ENCODE measurements at regions not wholly inside any gene's neighbourhood (a gene's known extent, or its start where the extent isn't known, plus 50 kb on each side); places are given as distances from the start of the nearest gene placed in this dataset.
"Not testable (repeated sequence)": the region's sequence is repeated elsewhere in the genome, so short reads cannot be mapped to it uniquely, and the experiment has no call there.

DNA sequence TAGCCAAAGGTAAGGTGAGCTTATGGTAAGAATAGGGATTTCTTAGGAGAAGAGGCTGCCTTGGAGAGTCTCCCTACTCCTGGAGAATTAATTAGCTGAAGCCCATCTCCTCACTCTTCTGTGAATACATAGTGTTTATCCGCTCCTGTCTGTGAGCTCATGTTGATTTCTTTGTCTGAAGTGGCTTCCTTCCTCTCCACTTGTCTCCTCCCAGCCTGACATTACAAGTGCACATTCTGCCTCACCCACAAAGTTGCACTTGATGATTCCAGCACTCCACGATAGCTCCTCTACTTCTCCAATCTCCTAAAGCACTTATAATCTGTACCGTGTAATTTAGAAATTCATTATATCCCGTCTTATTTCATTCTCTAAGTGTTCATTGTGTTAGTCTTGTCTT is 287.2 kb downstream of the QKI start:
- WGBS, 2 experiments (ENCODE audit: low coverage in 1 of 2, low lambda C conversion rate in 2 of 2, missing lambda C conversion rate in 2 of 2): 56 to 60% methylated on average over 4 of the region's 4 CpGs
- Histone ChIP-seq H3K79me2 (ENCODE audit: insufficient read depth) (no peaks in the 10 kb centered on the region), H2AFZ (no peak overlapping the region), H4K20me1 (ENCODE audit: insufficient read depth) (no peaks in the 10 kb centered on the region), H3K4me1 (ENCODE audit: insufficient read depth) (no peaks in the 10 kb centered on the region), H3K9ac (no peak overlapping the region), H3K9me2 (ENCODE audit: insufficient read depth) (no peaks in the 10 kb centered on the region), H3K4me3 (no peak overlapping the region), H3K27me3 (replicated peaks; ENCODE audit: insufficient read depth) (no peaks in the 10 kb centered on the region; the same call in 1 of the 2 replicates), H3F3A (ENCODE audit: insufficient read depth) (no peaks in the 10 kb centered on the region), H3K9me3 (ENCODE audit: low read depth) (no peaks in the 10 kb centered on the region), H3K4me2 (ENCODE audit: unreplicated experiment) (no peak overlapping the region), H3K27ac (no peak overlapping the region), H3K36me3 (ENCODE audit: low read depth) (no peaks in the 10 kb centered on the region)
- in situ Hi-C loops (cut with MboI): no loop called here
- DNase-seq: no peak
- TF ChIP-seq EZH2 (IDR thresholded peaks at IDR 0.05; ENCODE audit: insufficient read depth, poor library complexity, severe bottlenecking) (no peak), EZH2phosphoT487 (IDR thresholded peaks at IDR 0.05; ENCODE audit: insufficient read depth, low read depth) (no peak)

DNA sequence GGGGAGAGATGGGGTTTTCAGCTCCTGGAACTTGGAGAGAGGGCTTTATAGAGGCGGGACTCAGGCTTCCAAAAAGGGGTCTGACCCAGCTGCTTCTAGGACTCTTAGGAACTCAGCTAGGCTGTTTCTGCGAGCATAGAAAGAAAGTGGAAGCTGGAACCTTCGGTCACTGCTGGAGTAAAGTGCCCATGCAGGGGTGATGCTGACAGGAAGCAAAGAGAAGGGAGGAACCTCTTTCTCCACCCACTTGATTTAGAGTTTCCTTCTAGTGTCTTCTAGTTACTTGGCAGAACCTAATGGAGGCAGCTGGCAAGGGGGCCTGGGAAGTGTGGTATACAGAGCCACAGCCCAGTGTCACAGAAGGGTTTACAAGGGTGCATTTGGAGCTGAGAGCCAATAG is 283.6 kb downstream of the QKI start:
- in situ Hi-C loops (cut with MboI): no loop called here
- H3F3A ChIP-seq (ENCODE audit: insufficient read depth): no peaks in the 10 kb centered on the region
- no peak overlapping the region for H3K4me3 ChIP-seq
- no peak overlapping the region for H2AFZ ChIP-seq
- DNase-seq: no peak
- no peaks in the 10 kb centered on the region for H3K9me3 ChIP-seq (ENCODE audit: low read depth)
- TF ChIP-seq EZH2 (IDR thresholded peaks at IDR 0.05; ENCODE audit: insufficient read depth, poor library complexity, severe bottlenecking) (no peak), EZH2phosphoT487 (IDR thresholded peaks at IDR 0.05; ENCODE audit: insufficient read depth, low read depth) (no peak)
- H3K79me2 ChIP-seq (ENCODE audit: insufficient read depth): no peaks in the 10 kb centered on the region
- WGBS, 2 experiments (ENCODE audit: low coverage in 1 of 2, low lambda C conversion rate in 2 of 2, missing lambda C conversion rate in 2 of 2): 33 to 35% methylated on average over 3 of the region's 3 CpGs
- no peaks in the 10 kb centered on the region for H4K20me1 ChIP-seq (ENCODE audit: insufficient read depth)
- H3K9me2 ChIP-seq (ENCODE audit: insufficient read depth): no peaks in the 10 kb centered on the region
- H3K27ac ChIP-seq: no peak overlapping the region
- H3K4me2 ChIP-seq (ENCODE audit: unreplicated experiment): no peak overlapping the region
- H3K9ac ChIP-seq: no peak overlapping the region
- H3K36me3 ChIP-seq (ENCODE audit: low read depth): no peaks in the 10 kb centered on the region
- H3K27me3 ChIP-seq (replicated peaks; ENCODE audit: insufficient read depth): no peaks in the 10 kb centered on the region
- H3K4me1 ChIP-seq (ENCODE audit: insufficient read depth): no peaks in the 10 kb centered on the region

DNA sequence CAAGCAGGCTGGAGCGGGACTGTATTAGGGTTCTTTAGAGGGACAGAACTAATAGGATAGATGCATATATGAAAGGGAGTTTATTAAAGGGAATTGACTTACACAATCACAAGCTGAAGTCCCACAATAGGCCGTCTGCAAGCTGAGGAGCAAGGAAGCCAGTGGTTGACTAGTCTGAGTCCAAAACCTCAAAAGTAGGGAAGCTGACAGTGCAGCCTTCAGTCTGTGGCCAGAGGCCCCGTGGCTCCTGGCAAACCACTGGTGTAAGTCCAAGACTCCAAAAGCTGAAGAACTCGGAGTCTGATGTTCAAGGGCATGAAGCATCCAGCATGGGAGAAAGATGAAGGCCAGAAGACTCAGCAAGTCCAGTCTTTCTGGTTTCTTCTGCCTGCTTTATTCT is 281.8 kb downstream of the QKI start:
- H3K27me3 ChIP-seq (replicated peaks; ENCODE audit: insufficient read depth); H3F3A ChIP-seq (ENCODE audit: insufficient read depth); H3K4me2 ChIP-seq (ENCODE audit: unreplicated experiment); in situ Hi-C loops (cut with MboI); H3K9ac ChIP-seq; H3K79me2 ChIP-seq (ENCODE audit: insufficient read depth); DNase-seq; H3K9me2 ChIP-seq (ENCODE audit: insufficient read depth); H3K27ac ChIP-seq; H4K20me1 ChIP-seq (ENCODE audit: insufficient read depth); H3K4me3 ChIP-seq; H3K4me1 ChIP-seq (ENCODE audit: insufficient read depth); H2AFZ ChIP-seq; H3K36me3 ChIP-seq (ENCODE audit: low read depth); H3K9me3 ChIP-seq (ENCODE audit: low read depth): not testable (repeated sequence)
- 31 to 32% methylated on average over 4 of the region's 4 CpGs for WGBS, 2 experiments (ENCODE audit: low coverage in 1 of 2, low lambda C conversion rate in 2 of 2, missing lambda C conversion rate in 2 of 2)

DNA sequence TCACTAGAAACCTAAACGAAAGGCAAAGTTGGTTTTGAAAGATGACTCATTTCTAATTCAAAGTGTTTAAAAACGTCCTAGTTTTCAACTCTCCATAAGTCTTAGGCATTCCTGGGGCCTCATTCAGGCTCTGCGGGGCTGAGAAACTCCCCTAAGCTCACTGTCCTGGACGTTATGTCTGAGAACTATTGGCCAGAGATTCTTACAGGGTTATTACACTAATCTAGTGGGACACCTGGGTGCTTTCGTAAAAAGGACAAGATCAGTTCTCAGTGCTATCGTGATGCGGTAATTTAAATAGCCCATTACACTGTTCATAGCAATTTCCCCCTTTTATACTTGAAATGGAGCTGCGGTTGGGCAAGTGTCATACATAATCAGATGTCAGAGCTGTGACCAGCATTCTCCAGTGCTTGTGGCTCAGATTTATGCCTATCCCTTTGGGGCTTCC is 280.9 kb downstream of the QKI start:
- no peaks in the 10 kb centered on the region for H3K9me3 ChIP-seq (ENCODE audit: low read depth)
- H3K27me3 ChIP-seq (replicated peaks; ENCODE audit: insufficient read depth): no peaks in the 10 kb centered on the region
- H3K9ac ChIP-seq: no peak overlapping the region
- no peak overlapping the region for H2AFZ ChIP-seq
- WGBS, 2 experiments (ENCODE audit: low coverage in 1 of 2, low lambda C conversion rate in 2 of 2, missing lambda C conversion rate in 2 of 2): 54 to 58% methylated on average over 8 of the region's 8 CpGs
- H3K36me3 ChIP-seq (ENCODE audit: low read depth): no peaks in the 10 kb centered on the region
- H3K4me2 ChIP-seq (ENCODE audit: unreplicated experiment): no peak overlapping the region
- no peak overlapping the region for H3K4me3 ChIP-seq
- H3K27ac ChIP-seq: no peak overlapping the region
- no peaks in the 10 kb centered on the region for H3K9me2 ChIP-seq (ENCODE audit: insufficient read depth)
- in situ Hi-C loops (cut with MboI): no loop called here
- no peaks in the 10 kb centered on the region for H3K79me2 ChIP-seq (ENCODE audit: insufficient read depth)
- no peaks in the 10 kb centered on the region for H3K4me1 ChIP-seq (ENCODE audit: insufficient read depth)
- H4K20me1 ChIP-seq (ENCODE audit: insufficient read depth): no peaks in the 10 kb centered on the region
- DNase-seq: no peak
- TF ChIP-seq EZH2 (IDR thresholded peaks at IDR 0.05; ENCODE audit: insufficient read depth, poor library complexity, severe bottlenecking) (no peak), EZH2phosphoT487 (IDR thresholded peaks at IDR 0.05; ENCODE audit: insufficient read depth, low read depth) (no peak)
- H3F3A ChIP-seq (ENCODE audit: insufficient read depth): no peaks in the 10 kb centered on the region

DNA sequence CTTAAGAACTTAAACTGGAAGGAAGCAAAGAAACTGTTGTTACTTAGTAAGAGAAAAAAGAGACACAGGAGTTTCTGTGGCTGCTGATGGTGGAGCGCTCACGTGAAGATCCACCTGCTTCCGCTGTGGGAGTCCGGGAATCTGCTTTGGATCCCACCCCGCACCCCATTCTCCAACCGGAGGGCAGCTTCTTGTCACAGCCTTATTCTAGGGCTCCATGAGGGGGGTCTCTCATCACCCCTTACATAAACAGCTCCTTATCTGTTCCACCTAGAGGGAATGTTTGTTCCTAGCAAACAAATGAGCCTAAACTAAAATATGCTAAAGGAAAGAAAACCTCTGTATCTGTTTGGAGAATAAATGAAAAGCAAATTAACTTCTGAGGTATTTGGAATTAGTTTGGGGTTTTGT is 280.5 kb downstream of the QKI start:
- Histone ChIP-seq H3K9me3 (ENCODE audit: low read depth) (no peaks in the 10 kb centered on the region), H3K27me3 (replicated peaks; ENCODE audit: insufficient read depth) (no peaks in the 10 kb centered on the region), H2AFZ (no peak overlapping the region), H3K36me3 (ENCODE audit: low read depth) (no peaks in the 10 kb centered on the region), H3F3A (ENCODE audit: insufficient read depth) (no peaks in the 10 kb centered on the region), H3K9me2 (ENCODE audit: insufficient read depth) (no peaks in the 10 kb centered on the region), H3K4me1 (ENCODE audit: insufficient read depth) (no peaks in the 10 kb centered on the region), H3K4me2 (ENCODE audit: unreplicated experiment) (no peak overlapping the region), H3K9ac (no peak overlapping the region), H3K79me2 (ENCODE audit: insufficient read depth) (no peaks in the 10 kb centered on the region), H3K4me3 (no peak overlapping the region), H3K27ac (no peak overlapping the region), H4K20me1 (ENCODE audit: insufficient read depth) (no peaks in the 10 kb centered on the region)
- in situ Hi-C loops (cut with MboI): no loop called here
- 79 to 87% methylated on average over 6 of the region's 6 CpGs for whole genome bisulfite sequencing, 2 experiments (ENCODE audit: low coverage in 1 of 2, low lambda C conversion rate in 2 of 2, missing lambda C conversion rate in 2 of 2)
- DNase-seq: no peak
- TF ChIP-seq EZH2phosphoT487 (IDR thresholded peaks at IDR 0.05; ENCODE audit: insufficient read depth, low read depth) (no peak), EZH2 (IDR thresholded peaks at IDR 0.05; ENCODE audit: insufficient read depth, poor library complexity, severe bottlenecking) (no peak)
